ENCODE measurements at regions not wholly inside any gene's neighbourhood (a gene's known extent, or its start where the extent isn't known, plus 50 kb on each side); places are given as distances from the start of the nearest gene placed in this dataset.
"Not testable (repeated sequence)": the region's sequence is repeated elsewhere in the genome, so short reads cannot be mapped to it uniquely, and the experiment has no call there.

- DNase-seq: not testable (repeated sequence)
Measured at GRCh38 chr2:53486185-53486899, 281.3 kb upstream of the CHAC2 start.

GRCh38 chr2:53485021-53485728 lies 282.4 kb upstream of the CHAC2 start:
- DNase-seq: no peak

- no peak for DNase-seq
Measured at GRCh38 chr2:53484531-53484930, 283.1 kb upstream of the CHAC2 start.

- no peak for DNase-seq
Measured at GRCh38 chr2:53477517-53477916, 290.1 kb upstream of the CHAC2 start.

- no peak for DNase-seq
Measured at GRCh38 chr2:53476834-53477233, 290.8 kb upstream of the CHAC2 start.

- no peak for DNase-seq
Measured at GRCh38 chr2:53475766-53476165, 291.8 kb upstream of the CHAC2 start.

- DNase-seq: no peak
Measured at GRCh38 chr2:53475321-53475720, 292.3 kb upstream of the CHAC2 start.

GRCh38 chr2:53474914-53475313 lies 292.7 kb upstream of the CHAC2 start:
- DNase-seq: no peak

- no peak for DNase-seq
Measured at GRCh38 chr2:53473775-53474311, 293.8 kb upstream of the CHAC2 start.

GRCh38 chr2:53473236-53473635 lies 294.4 kb upstream of the CHAC2 start:
- DNase-seq: no peak

- no peak for DNase-seq
Measured at GRCh38 chr2:53467467-53468180, 300.0 kb upstream of the CHAC2 start.

- DNase-seq: no peak
Measured at GRCh38 chr2:53463806-53464726, 303.5 kb upstream of the CHAC2 start.

- DNase-seq: no peak
Measured at GRCh38 chr2:53460937-53461336, 306.7 kb upstream of the CHAC2 start.

GRCh38 chr2:53460347-53460746 lies 307.3 kb upstream of the CHAC2 start:
- DNase-seq: no peak

GRCh38 chr2:53455094-53455493 lies 312.5 kb upstream of the CHAC2 start:
- DNase-seq: no peak

- no peak for DNase-seq
Measured at GRCh38 chr2:53452957-53453748, 314.5 kb upstream of the CHAC2 start.

GRCh38 chr2:53452400-53452799 lies 315.2 kb upstream of the CHAC2 start:
- DNase-seq: no peak

GRCh38 chr2:53450923-53451322 lies 316.7 kb upstream of the CHAC2 start:
- DNase-seq: no peak

- DNase-seq: no peak
Measured at GRCh38 chr2:53448591-53448990, 319.0 kb upstream of the CHAC2 start.

GRCh38 chr2:53448086-53448485 lies 319.5 kb upstream of the CHAC2 start:
- no peak for DNase-seq

- peak; percentile 35 for DNase-seq
Measured at GRCh38 chr2:53445383-53446070, 322.1 kb upstream of the CHAC2 start.

All from activated naive CD4-positive, alpha-beta T cell treated with Interleukin-2 at 50 U/mL for 16 hours (primary cell).